ENCODE measurements at regions not wholly inside any gene's neighbourhood (a gene's known extent, or its start where the extent isn't known, plus 50 kb on each side); places are given as distances from the start of the nearest gene placed in this dataset.

DNA sequence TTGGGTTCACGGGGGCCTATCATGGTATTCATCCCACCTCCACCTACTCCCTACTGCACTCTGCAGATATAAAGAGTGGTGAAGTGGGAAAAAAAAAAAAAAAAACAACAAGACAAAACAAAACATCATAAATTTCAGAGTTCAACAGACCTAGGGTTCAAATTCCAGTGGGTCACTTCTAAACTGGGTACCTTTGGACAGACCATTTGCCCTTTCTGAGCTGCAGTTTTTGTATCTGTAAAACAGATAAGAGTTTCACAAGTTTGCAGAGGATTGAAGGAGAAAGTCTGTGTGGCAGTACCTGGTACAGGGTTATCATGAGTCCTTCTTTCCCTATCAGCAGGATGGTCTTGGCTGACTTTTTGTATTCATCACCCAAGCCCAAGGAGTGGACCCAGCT lies 211.2 kb upstream of the EEA1 start:
- H3K27ac ChIP-seq (ENCODE audit: low read depth): no peak overlapping the region
- no peak for DNase-seq (ENCODE audit: low spot score)
- H3K27me3 Mint-ChIP-seq (ENCODE audit: insufficient read depth, low read depth, poor library complexity): no peaks in the 10 kb centered on the region
- no peak overlapping the region for H2AFZ ChIP-seq
- no peaks in the 10 kb centered on the region for H3K79me2 ChIP-seq (replicated peaks; ENCODE audit: insufficient read depth)
- no peaks in the 10 kb centered on the region for H3K36me3 Mint-ChIP-seq (ENCODE audit: low read depth)
- H3K27ac Mint-ChIP-seq: no peak overlapping the region
- no peak overlapping the region for H3K4me3 Mint-ChIP-seq
- no peaks in the 10 kb centered on the region for H4K20me1 ChIP-seq (replicated peaks; ENCODE audit: insufficient read depth)
- H3F3A ChIP-seq (replicated peaks; ENCODE audit: low read depth): no peaks in the 10 kb centered on the region
- no peaks in the 10 kb centered on the region for H3K9me2 ChIP-seq (ENCODE audit: insufficient read depth)
- H3K4me1 Mint-ChIP-seq: no peaks in the 10 kb centered on the region; the same call in 2 of the 3 replicates
- no peaks in the 10 kb centered on the region for H3K9me3 Mint-ChIP-seq
- H3K36me3 ChIP-seq (ENCODE audit: insufficient read depth): no peaks in the 10 kb centered on the region
- H3K4me1 ChIP-seq (ENCODE audit: insufficient read depth): no peaks in the 10 kb centered on the region
- no peak for ATAC-seq
- H3K4me2 ChIP-seq: no peak overlapping the region
- H3K27me3 ChIP-seq (ENCODE audit: insufficient read depth): no peaks in the 10 kb centered on the region
- TF ChIP-seq POLR2AphosphoS5 (IDR thresholded peaks at IDR 0.05; ENCODE audit: low read depth): no peak
- no peak for TF ChIP-seq EZH2 (IDR thresholded peaks at IDR 0.05; ENCODE audit: low read depth, unreplicated experiment)
- TF ChIP-seq, protein P1, sequence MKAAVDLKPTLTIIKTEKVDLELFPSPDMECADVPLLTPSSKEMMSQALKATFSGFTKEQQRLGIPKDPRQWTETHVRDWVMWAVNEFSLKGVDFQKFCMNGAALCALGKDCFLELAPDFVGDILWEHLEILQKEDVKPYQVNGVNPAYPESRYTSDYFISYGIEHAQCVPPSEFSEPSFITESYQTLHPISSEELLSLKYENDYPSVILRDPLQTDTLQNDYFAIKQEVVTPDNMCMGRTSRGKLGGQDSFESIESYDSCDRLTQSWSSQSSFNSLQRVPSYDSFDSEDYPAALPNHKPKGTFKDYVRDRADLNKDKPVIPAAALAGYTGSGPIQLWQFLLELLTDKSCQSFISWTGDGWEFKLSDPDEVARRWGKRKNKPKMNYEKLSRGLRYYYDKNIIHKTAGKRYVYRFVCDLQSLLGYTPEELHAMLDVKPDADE (IDR thresholded peaks at IDR 0.05): no peak
- no peak for TF ChIP-seq ZNF462 (CRISPR knock-in tag; IDR thresholded peaks at IDR 0.05)
- TF ChIP-seq ZNF331 (CRISPR knock-in tag; IDR thresholded peaks at IDR 0.05; ENCODE audit: low read depth): no peak
- no peak for TF ChIP-seq ZNF114 (CRISPR knock-in tag; IDR thresholded peaks at IDR 0.05)
- TF ChIP-seq JUNB (IDR thresholded peaks at IDR 0.05; ENCODE audit: unreplicated experiment): no peak
- TF ChIP-seq, protein P2, sequence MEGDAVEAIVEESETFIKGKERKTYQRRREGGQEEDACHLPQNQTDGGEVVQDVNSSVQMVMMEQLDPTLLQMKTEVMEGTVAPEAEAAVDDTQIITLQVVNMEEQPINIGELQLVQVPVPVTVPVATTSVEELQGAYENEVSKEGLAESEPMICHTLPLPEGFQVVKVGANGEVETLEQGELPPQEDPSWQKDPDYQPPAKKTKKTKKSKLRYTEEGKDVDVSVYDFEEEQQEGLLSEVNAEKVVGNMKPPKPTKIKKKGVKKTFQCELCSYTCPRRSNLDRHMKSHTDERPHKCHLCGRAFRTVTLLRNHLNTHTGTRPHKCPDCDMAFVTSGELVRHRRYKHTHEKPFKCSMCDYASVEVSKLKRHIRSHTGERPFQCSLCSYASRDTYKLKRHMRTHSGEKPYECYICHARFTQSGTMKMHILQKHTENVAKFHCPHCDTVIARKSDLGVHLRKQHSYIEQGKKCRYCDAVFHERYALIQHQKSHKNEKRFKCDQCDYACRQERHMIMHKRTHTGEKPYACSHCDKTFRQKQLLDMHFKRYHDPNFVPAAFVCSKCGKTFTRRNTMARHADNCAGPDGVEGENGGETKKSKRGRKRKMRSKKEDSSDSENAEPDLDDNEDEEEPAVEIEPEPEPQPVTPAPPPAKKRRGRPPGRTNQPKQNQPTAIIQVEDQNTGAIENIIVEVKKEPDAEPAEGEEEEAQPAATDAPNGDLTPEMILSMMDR (conservative IDR thresholded peaks at IDR 0.05; ENCODE audit: low read depth in 2 of 2): no peak
- no peak for TF ChIP-seq STAT1 (IDR thresholded peaks at IDR 0.05; ENCODE audit: unreplicated experiment)
- no peak for TF ChIP-seq CREB1 (CRISPR knock-in tag; IDR thresholded peaks at IDR 0.05; ENCODE audit: low read depth)
- TF ChIP-seq REST (IDR thresholded peaks at IDR 0.05; ENCODE audit: unreplicated experiment): no peak
- TF ChIP-seq EZH2phosphoT487 (IDR thresholded peaks at IDR 0.05; ENCODE audit: unreplicated experiment): no peak
- TF ChIP-seq NANOG (IDR thresholded peaks at IDR 0.05; ENCODE audit: borderline replicate concordance): no peak
- no peak overlapping the region for H3K4me3 ChIP-seq
